IMR-90 (cell line): ENCODE measurements at regions not wholly inside any gene's neighbourhood (a gene's known extent, or its start where the extent isn't known, plus 50 kb on each side); places are given as distances from the start of the nearest gene placed in this dataset.
A peak's percentile ranks its signal among the peaks of the same experiment; 100 is the strongest.

ENCODE experiments used
- ATAC-seq: fragments of 200-7000 bp; cut with Tn5 transposase; 2 replicates; pipeline ENCODE4 v1.9.1; 2020; ENCODE audit warnings: low read depth, mild to moderate bottlenecking, moderate library complexity
- BruUV-seq: library from RNA; stranded (reverse); fragments of 400-500 nt; replicated peaks from 2 replicates; lab custom pipeline; 2021; lab: Mats Ljungman, UMichigan
- CTCF ChIA-PET: fragments of 300-600 bp; formaldehyde crosslinking; extraction: SDS; loops from one replicate; lab custom pipeline; 2021; ENCODE audit warnings: antibody characterized with exemption; lab: Yijun Ruan, JAX
- POLR2A ChIA-PET: fragments of 300-600 bp; sonication (Branson Sonifier 250); formaldehyde crosslinking; loops from one replicate; lab custom pipeline; 2022; ENCODE audit warnings: antibody characterized with exemption; ENCODE audit not compliant: unreplicated experiment; lab: Charles Lee
- DNase-seq: peaks from one replicate; pipeline ENCODE4 v3.0.0; 2013
- H2AFZ ChIP-seq: replicated peaks from 2 replicates; pipeline ENCODE3; 2013; ENCODE audit warnings: low read length, mild to moderate bottlenecking; ENCODE audit not compliant: poor library complexity
- H2AK5ac ChIP-seq: 2 replicates; pipeline ENCODE4 v1.6.1; 2013; ENCODE audit warnings: low read depth, low read length, inconsistent platforms
- H2AK9ac ChIP-seq: replicated peaks from 2 replicates; pipeline ENCODE3; 2013; ENCODE audit warnings: mild to moderate bottlenecking, low read depth, low read length, moderate library complexity; ENCODE audit not compliant: poor library complexity
- H2BK120ac ChIP-seq: 2 replicates; pipeline ENCODE4 v1.6.1; 2013; ENCODE audit warnings: low read depth, low read length, inconsistent platforms
- H2BK15ac ChIP-seq: 3 replicates; pipeline ENCODE4 v1.6.1; 2013; ENCODE audit warnings: low read depth, low read length, inconsistent platforms
- H2BK20ac ChIP-seq: 2 replicates; pipeline ENCODE4 v1.6.1; 2013; ENCODE audit warnings: low read depth, mild to moderate bottlenecking, inconsistent platforms, low read length, moderate library complexity
- H2BK5ac ChIP-seq: 2 replicates; pipeline ENCODE4 v1.6.1; 2013; ENCODE audit warnings: mild to moderate bottlenecking, low read depth, low read length, inconsistent platforms; ENCODE audit not compliant: poor library complexity, severe bottlenecking
- H3K14ac ChIP-seq: replicated peaks from 2 replicates; pipeline ENCODE4 v1.6.1; 2013; ENCODE audit warnings: low read depth, low read length, inconsistent platforms
- H3K18ac ChIP-seq: 2 replicates; pipeline ENCODE4 v1.6.1; 2013; ENCODE audit warnings: low read depth, low read length, control low read depth
- H3K23ac ChIP-seq: 2 replicates; pipeline ENCODE4 v1.6.1; 2013; ENCODE audit warnings: low read depth, low read length, inconsistent platforms
- H3K27ac ChIP-seq: 2 replicates; pipeline ENCODE4 v1.5.1; 2013; ENCODE audit warnings: mild to moderate bottlenecking, control low read depth, low read length; ENCODE audit not compliant: insufficient read depth
- H3K27me3 ChIP-seq: 2 replicates; pipeline ENCODE4 v1.6.1; 2013; ENCODE audit warnings: low read length; ENCODE audit not compliant: control insufficient read depth, insufficient read depth
- H3K36me3 ChIP-seq: 2 replicates; pipeline ENCODE4 v1.6.1; 2013; ENCODE audit warnings: low read length, mixed read lengths; ENCODE audit not compliant: control insufficient read depth, insufficient read depth
- H3K4ac ChIP-seq: 2 replicates; pipeline ENCODE4 v1.6.1; 2013; ENCODE audit warnings: low read depth, low read length, inconsistent platforms
- H3K4me1 ChIP-seq: 2 replicates; pipeline ENCODE4 v1.6.1; 2013; ENCODE audit warnings: low read length, mixed read lengths; ENCODE audit not compliant: control insufficient read depth, insufficient read depth
- H3K4me2 ChIP-seq: 2 replicates; pipeline ENCODE4 v1.6.1; 2013; ENCODE audit warnings: low read depth, mild to moderate bottlenecking, control low read depth, low read length, moderate library complexity
- H3K4me3 ChIP-seq: 2 replicates; pipeline ENCODE4 v1.5.1; 2013; ENCODE audit warnings: low read depth, mild to moderate bottlenecking, control low read depth, low read length, moderate library complexity; ENCODE audit not compliant: insufficient read depth
- H3K56ac ChIP-seq: 2 replicates; pipeline ENCODE4 v1.6.1; 2013; ENCODE audit warnings: low read length, inconsistent platforms; ENCODE audit not compliant: insufficient read depth; ENCODE audit errors: extremely low read depth
- H3K79me1 ChIP-seq, 2 experiments: 2 replicates each; pipeline ENCODE4 v1.6.1; 2013; ENCODE audit warnings: low read length in 2 of 2, inconsistent platforms in 1 of 2, low read depth in 1 of 2
- H3K9ac ChIP-seq: 2 replicates; pipeline ENCODE4 v1.6.1; 2013; ENCODE audit warnings: low read depth, low read length, control low read depth
- H3K9me1 ChIP-seq: 2 replicates; pipeline ENCODE4 v1.6.1; 2013; ENCODE audit warnings: low read length, inconsistent platforms; ENCODE audit not compliant: insufficient read depth
- H3K9me3 ChIP-seq: 2 replicates; pipeline ENCODE4 v1.6.1; 2013; ENCODE audit warnings: low read length; ENCODE audit not compliant: control insufficient read depth, insufficient read depth
- H4K20me1 ChIP-seq: 2 replicates; pipeline ENCODE4 v1.6.1; 2013; ENCODE audit warnings: low read length, inconsistent platforms; ENCODE audit not compliant: insufficient read depth
- H4K5ac ChIP-seq: 2 replicates; pipeline ENCODE4 v1.6.1; 2013; ENCODE audit warnings: mild to moderate bottlenecking, low read depth, low read length, control low read depth
- H4K8ac ChIP-seq, 2 experiments: 2 replicates each; pipeline ENCODE4 v1.6.1; 2013; ENCODE audit warnings: low read depth in 2 of 2, low read length in 2 of 2, control low read depth in 1 of 2, inconsistent platforms in 1 of 2
- H4K91ac ChIP-seq: 2 replicates; pipeline ENCODE4 v1.6.1; 2013; ENCODE audit warnings: low read depth, low read length, inconsistent platforms; ENCODE audit not compliant: insufficient read depth
- CTCF ChIP-seq: conservative IDR thresholded peaks from 2 replicates; pipeline ENCODE4 v1.5.1; 2012; ENCODE audit warnings: mild to moderate bottlenecking, low read depth, low read length, improper control_type of control experiment
- ELK1 ChIP-seq: fragments of 150-350 bp; IDR thresholded peaks from 2 replicates; pipeline ENCODE4 v1.6.1; 2016; ENCODE audit warnings: low read depth, mild to moderate bottlenecking, low read length, moderate library complexity, borderline replicate concordance
- MAZ ChIP-seq: IDR thresholded peaks from 2 replicates; pipeline ENCODE4 v1.6.1; 2012; ENCODE audit warnings: low read depth, mild to moderate bottlenecking, low read length, improper control_type of control experiment, moderate library complexity, borderline replicate concordance
- WGBS, 2 experiments: methylation state at CpG; one replicate each; pipeline versions ENCODE4 v1.1.5 to v1.1.7; 2013; ENCODE audit warnings: missing lambda C conversion rate in 2 of 2; ENCODE audit not compliant: insufficient read length in 1 of 2; ENCODE audit errors: extremely low coverage in 2 of 2; 5-methylcytosine and 5-hydroxymethylcytosine counted together
- dilution Hi-C: fragments of 300-500 bp; cut with HindIII; formaldehyde crosslinking; loops from one replicate; pipeline ENCODE4 v1.14.3; 2018; ENCODE audit warnings: low sequenced_read_pairs; ENCODE audit not compliant: unreplicated experiment
- in situ Hi-C: fragments of 300-500 bp; cut with MboI; formaldehyde crosslinking; loops from 3 replicates; pipeline ENCODE4 v1.14.3; 2019; ENCODE audit warnings: low sequenced_read_pairs, inconsistent platforms, mixed read lengths
- intact Hi-C: fragments of 100-400 bp; cut with micrococcal nuclease; formaldehyde crosslinking; loops from 2 replicates; pipeline ENCODE4 v1.10.0; 2022

GRCh38 chr11:26244207-26244606 is 87.7 kb upstream of the ANO3 start:
- Histone ChIP-seq H4K8ac (no peak overlapping the region), H3K18ac (no peak overlapping the region), H3K4me1 (peaks cover 3% of the 10 kb centered on the region; the same call in 1 of the 2 replicates), H2BK15ac (no peak overlapping the region), H3K9me3 (no peaks in the 10 kb centered on the region), H3K9me1 (peaks cover 2% of the 10 kb centered on the region; the same call in 1 of the 2 replicates), H2BK120ac (no peak overlapping the region), H3K23ac (no peak overlapping the region), H2BK20ac (no peak overlapping the region), H3K56ac (no peak overlapping the region), H2BK5ac (no peak overlapping the region), H2AFZ (no peak overlapping the region), H4K91ac (no peak overlapping the region), H3K27me3 (no peaks in the 10 kb centered on the region), H3K36me3 (no peaks in the 10 kb centered on the region), H3K4me2 (no peak overlapping the region), H2AK5ac (no peak overlapping the region), H3K14ac (no peak overlapping the region), H3K79me1 (no peaks in the 10 kb centered on the region), H3K9ac (no peak overlapping the region), H2AK9ac (no peak overlapping the region), H3K27ac (no peak overlapping the region), H3K4ac (no peak overlapping the region), H4K20me1 (no peaks in the 10 kb centered on the region), H4K5ac (no peak overlapping the region), H3K4me3 (no peak overlapping the region)
- peak; percentile 56; the same call in 1 of the 2 replicates for ATAC-seq
- ChIA-PET CTCF (interaction anchor here (1.0 kb wide), 1 partner anchor 262 kb away, joined by 3 read pairs; no protein-coding TSS in a partner anchor), POLR2A (no interaction called here)
- intact Hi-C loops (no loop called here), dilution Hi-C loops (no loop called here), in situ Hi-C loops (no loop called here)
- DNase-seq, result peak; percentile 32
- no TSS peak for BruUV-seq
- no peak for TF ChIP-seq ELK1
- TF ChIP-seq CTCF, result no peak
- TF ChIP-seq MAZ, result no peak
- no CpG with 5 or more reads among the region's 2 CpGs for WGBS, 2 experiments
